Small intestine (tissue), 7 donors: ENCODE measurements at regions not wholly inside any gene's neighbourhood (a gene's known extent, or its start where the extent isn't known, plus 50 kb on each side); places are given as distances from the start of the nearest gene placed in this dataset.

Experiments
- DNase-seq, 2 donors: peaks; one replicate each; pipeline versions ENCODE4 v3.0.0 to v3.0.0-alpha.2; 2013
- FAIRE-seq: peaks from 2 replicates; lab custom pipeline; 2012; peaks lifted over from hg19 to GRCh38; lab: Jason Lieb, UNC
- H3K27ac ChIP-seq, 3 donors: one replicate each; pipeline ENCODE4 v1.5.1; 2013; ENCODE audit warnings: low read length in 2 of 3, mild to moderate bottlenecking in 2 of 3, control low read depth in 1 of 3, inconsistent platforms in 1 of 3, low read depth in 1 of 3, moderate library complexity in 1 of 3
- H3K27me3 ChIP-seq, 3 donors: one replicate each; pipeline ENCODE4 v1.6.1; 2013; ENCODE audit warnings: low read length in 3 of 3, inconsistent platforms in 1 of 3; ENCODE audit not compliant: control insufficient read depth in 3 of 3, insufficient read depth in 3 of 3
- H3K36me3 ChIP-seq, 3 donors: one replicate each; pipeline ENCODE4 v1.6.1; 2013; ENCODE audit warnings: low read length in 3 of 3, inconsistent platforms in 1 of 3, low read depth in 1 of 3, mild to moderate bottlenecking in 1 of 3, moderate library complexity in 1 of 3; ENCODE audit not compliant: control insufficient read depth in 3 of 3, insufficient read depth in 2 of 3
- H3K4me1 ChIP-seq, 3 donors: one replicate each; pipeline ENCODE4 v1.6.1; 2013; ENCODE audit warnings: low read length in 2 of 3, inconsistent platforms in 1 of 3, low read depth in 1 of 3, mild to moderate bottlenecking in 1 of 3, moderate library complexity in 1 of 3; ENCODE audit not compliant: control insufficient read depth in 3 of 3, insufficient read depth in 2 of 3
- H3K4me3 ChIP-seq, 3 donors: one replicate each; pipeline ENCODE4 v1.5.1; 2013; ENCODE audit warnings: low read length in 3 of 3, control low read depth in 1 of 3, inconsistent platforms in 1 of 3, low read depth in 1 of 3, mild to moderate bottlenecking in 1 of 3, moderate library complexity in 1 of 3
- H3K9me3 ChIP-seq, 2 donors: one replicate each; pipeline ENCODE4 v1.6.1; 2013; ENCODE audit warnings: low read depth in 1 of 2, low read length in 1 of 2; ENCODE audit not compliant: control insufficient read depth in 2 of 2, insufficient read depth in 1 of 2
- WGBS, 3 donors: extraction: QIAGEN DNeasy Blood & Tissue Kit; methylation state at CpG; one replicate each; pipeline ENCODE4 v1.1.7; 2013; 5-methylcytosine and 5-hydroxymethylcytosine counted together
- donor health status: healthy with polysubstance abuse.
- donor health status: control.
- donor health status: control.
- donor health status: Bipolar disorder and iron deficiency.
- donor health status: healthy.

- no peak for DNase-seq
- no peak overlapping the region for H3K4me3 ChIP-seq
- H3K27me3 ChIP-seq, result no peaks in the 10 kb centered on the region
- H3K9me3 ChIP-seq, result no peaks in the 10 kb centered on the region
- H3K27ac ChIP-seq, result no peak overlapping the region
- H3K36me3 ChIP-seq, result no peaks in the 10 kb centered on the region
- no peak for FAIRE-seq
- no peaks in the 10 kb centered on the region for H3K4me1 ChIP-seq
- WGBS, 3 donors, result 67 to 77% (median 75%) methylated on average over 10 of the region's 10 CpGs
Measured at GRCh38 chr22:48555606-48556005, 1272.1 kb downstream of the BRD1 start.

GRCh38 chr22:48554893-48555572 lies 1272.6 kb downstream of the BRD1 start:
- H3K4me1 ChIP-seq, result no peaks in the 10 kb centered on the region
- H3K36me3 ChIP-seq, result no peaks in the 10 kb centered on the region
- no peaks in the 10 kb centered on the region for H3K27me3 ChIP-seq
- DNase-seq (no peak), FAIRE-seq (no peak)
- no peak overlapping the region for H3K27ac ChIP-seq
- H3K4me3 ChIP-seq, result no peak overlapping the region
- 55 to 65% (median 57%) methylated on average over 22 of the region's 22 CpGs for WGBS, 3 donors
- no peaks in the 10 kb centered on the region for H3K9me3 ChIP-seq

GRCh38 chr22:48553694-48554308 lies 1273.9 kb downstream of the BRD1 start:
- WGBS, 3 donors, result 79 to 87% (median 81%) methylated on average over 22 of the region's 22 CpGs
- DNase-seq (no peak), FAIRE-seq (no peak)
- no peak overlapping the region for H3K4me3 ChIP-seq
- H3K36me3 ChIP-seq, result no peaks in the 10 kb centered on the region
- H3K4me1 ChIP-seq, result no peaks in the 10 kb centered on the region
- no peak overlapping the region for H3K27ac ChIP-seq
- no peaks in the 10 kb centered on the region for H3K9me3 ChIP-seq
- no peaks in the 10 kb centered on the region for H3K27me3 ChIP-seq

GRCh38 chr22:48553119-48553518 lies 1274.6 kb downstream of the BRD1 start:
- Histone ChIP-seq H3K9me3 (no peaks in the 10 kb centered on the region), H3K27me3 (no peaks in the 10 kb centered on the region), H3K27ac (no peak overlapping the region), H3K4me1 (no peaks in the 10 kb centered on the region), H3K4me3 (no peak overlapping the region), H3K36me3 (no peaks in the 10 kb centered on the region)
- FAIRE-seq (no peak), DNase-seq (no peak)
- 66 to 73% (median 69%) methylated on average over 11 of the region's 11 CpGs for WGBS, 3 donors

GRCh38 chr22:48551716-48552268 lies 1275.9 kb downstream of the BRD1 start:
- Histone ChIP-seq H3K27ac (no peak overlapping the region), H3K36me3 (no peaks in the 10 kb centered on the region), H3K27me3 (no peaks in the 10 kb centered on the region), H3K9me3 (no peaks in the 10 kb centered on the region), H3K4me1 (no peaks in the 10 kb centered on the region), H3K4me3 (no peak overlapping the region)
- DNase-seq, result no peak
- 39 to 63% (median 63%) methylated on average over 14 to 17 of the region's 17 CpGs for WGBS, 3 donors
- FAIRE-seq, result no peak

- Histone ChIP-seq H3K27me3 (no peaks in the 10 kb centered on the region), H3K27ac (no peak overlapping the region), H3K4me3 (no peak overlapping the region), H3K4me1 (no peaks in the 10 kb centered on the region), H3K36me3 (no peaks in the 10 kb centered on the region), H3K9me3 (no peaks in the 10 kb centered on the region)
- DNase-seq, result no peak
- 75 to 87% (median 79%) methylated on average over 9 to 10 of the region's 10 CpGs for WGBS, 3 donors
- no peak for FAIRE-seq
Measured at GRCh38 chr22:48551061-48551460, 1276.6 kb downstream of the BRD1 start.

GRCh38 chr22:48548391-48548790 lies 1279.3 kb downstream of the BRD1 start:
- no peak overlapping the region for H3K4me3 ChIP-seq
- no peaks in the 10 kb centered on the region for H3K9me3 ChIP-seq
- no peaks in the 10 kb centered on the region for H3K36me3 ChIP-seq
- DNase-seq (no peak), FAIRE-seq (no peak)
- H3K27ac ChIP-seq, result no peak overlapping the region
- H3K27me3 ChIP-seq, result no peaks in the 10 kb centered on the region
- H3K4me1 ChIP-seq, result no peaks in the 10 kb centered on the region
- 82 to 89% (median 87%) methylated on average over 8 of the region's 8 CpGs for WGBS, 3 donors

- FAIRE-seq (no peak), DNase-seq (no peak)
- Histone ChIP-seq H3K27ac (no peak overlapping the region), H3K9me3 (no peaks in the 10 kb centered on the region), H3K27me3 (no peaks in the 10 kb centered on the region), H3K36me3 (no peaks in the 10 kb centered on the region), H3K4me1 (no peaks in the 10 kb centered on the region), H3K4me3 (no peak overlapping the region)
- 71 to 85% (median 74%) methylated on average over 13 of the region's 13 CpGs for WGBS, 3 donors
Measured at GRCh38 chr22:48547971-48548370, 1279.7 kb downstream of the BRD1 start.
